HEK293 (cell line): ENCODE measurements at regions not wholly inside any gene's neighbourhood (a gene's known extent, or its start where the extent isn't known, plus 50 kb on each side); places are given as distances from the start of the nearest gene placed in this dataset.
A peak's percentile ranks its signal among the peaks of the same experiment; 100 is the strongest.

Experiments used
- OSR2 ChIP-seq: fragments of 450-650 bp; formaldehyde crosslinking; IDR thresholded peaks from 2 replicates; pipeline ENCODE4 v1.5.1; 2016; ENCODE audit warnings: missing biosample characterization, missing genetic modification characterization
- PBX3 ChIP-seq: sonication (generic); formaldehyde crosslinking; IDR thresholded peaks from 2 replicates; pipeline ENCODE4 v1.8.1; 2022; ENCODE audit warnings: mild to moderate bottlenecking, moderate library complexity, missing genetic modification reagents
- PRDM6 ChIP-seq: fragments of 450-650 bp; formaldehyde crosslinking; IDR thresholded peaks from 2 replicates; pipeline ENCODE4 v1.5.1; 2017; ENCODE audit warnings: missing biosample characterization, missing genetic modification characterization
- SALL2 ChIP-seq: fragments of 450-650 bp; formaldehyde crosslinking; IDR thresholded peaks from 2 replicates; pipeline ENCODE4 v1.5.0; 2017; ENCODE audit warnings: missing biosample characterization, mild to moderate bottlenecking, missing genetic modification characterization, borderline replicate concordance
- TF ChIP-seq, protein P1 (sequence below): fragments of 450-650 bp; formaldehyde crosslinking; IDR thresholded peaks from 2 replicates; pipeline ENCODE4 v1.5.1; 2016; ENCODE audit warnings: missing biosample characterization, missing genetic modification characterization
- TF ChIP-seq, protein P2 (sequence below): fragments of 450-650 bp; formaldehyde crosslinking; IDR thresholded peaks from 2 replicates; pipeline ENCODE4 v1.5.1; 2016; ENCODE audit warnings: missing biosample characterization, missing genetic modification characterization

GRCh38 chr11:43580735-43581369, 99.7 kb upstream of the HSD17B12 start:
- TF ChIP-seq SALL2 (tag by site-specific recombination) (no peak), OSR2 (tag by site-specific recombination) (no peak), PRDM6 (no peak), PBX3 (CRISPR knock-in tag) (no peak)
- TF ChIP-seq, protein P1, sequence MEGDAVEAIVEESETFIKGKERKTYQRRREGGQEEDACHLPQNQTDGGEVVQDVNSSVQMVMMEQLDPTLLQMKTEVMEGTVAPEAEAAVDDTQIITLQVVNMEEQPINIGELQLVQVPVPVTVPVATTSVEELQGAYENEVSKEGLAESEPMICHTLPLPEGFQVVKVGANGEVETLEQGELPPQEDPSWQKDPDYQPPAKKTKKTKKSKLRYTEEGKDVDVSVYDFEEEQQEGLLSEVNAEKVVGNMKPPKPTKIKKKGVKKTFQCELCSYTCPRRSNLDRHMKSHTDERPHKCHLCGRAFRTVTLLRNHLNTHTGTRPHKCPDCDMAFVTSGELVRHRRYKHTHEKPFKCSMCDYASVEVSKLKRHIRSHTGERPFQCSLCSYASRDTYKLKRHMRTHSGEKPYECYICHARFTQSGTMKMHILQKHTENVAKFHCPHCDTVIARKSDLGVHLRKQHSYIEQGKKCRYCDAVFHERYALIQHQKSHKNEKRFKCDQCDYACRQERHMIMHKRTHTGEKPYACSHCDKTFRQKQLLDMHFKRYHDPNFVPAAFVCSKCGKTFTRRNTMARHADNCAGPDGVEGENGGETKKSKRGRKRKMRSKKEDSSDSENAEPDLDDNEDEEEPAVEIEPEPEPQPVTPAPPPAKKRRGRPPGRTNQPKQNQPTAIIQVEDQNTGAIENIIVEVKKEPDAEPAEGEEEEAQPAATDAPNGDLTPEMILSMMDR (tag by site-specific recombination), result no peak
- TF ChIP-seq, protein P2, sequence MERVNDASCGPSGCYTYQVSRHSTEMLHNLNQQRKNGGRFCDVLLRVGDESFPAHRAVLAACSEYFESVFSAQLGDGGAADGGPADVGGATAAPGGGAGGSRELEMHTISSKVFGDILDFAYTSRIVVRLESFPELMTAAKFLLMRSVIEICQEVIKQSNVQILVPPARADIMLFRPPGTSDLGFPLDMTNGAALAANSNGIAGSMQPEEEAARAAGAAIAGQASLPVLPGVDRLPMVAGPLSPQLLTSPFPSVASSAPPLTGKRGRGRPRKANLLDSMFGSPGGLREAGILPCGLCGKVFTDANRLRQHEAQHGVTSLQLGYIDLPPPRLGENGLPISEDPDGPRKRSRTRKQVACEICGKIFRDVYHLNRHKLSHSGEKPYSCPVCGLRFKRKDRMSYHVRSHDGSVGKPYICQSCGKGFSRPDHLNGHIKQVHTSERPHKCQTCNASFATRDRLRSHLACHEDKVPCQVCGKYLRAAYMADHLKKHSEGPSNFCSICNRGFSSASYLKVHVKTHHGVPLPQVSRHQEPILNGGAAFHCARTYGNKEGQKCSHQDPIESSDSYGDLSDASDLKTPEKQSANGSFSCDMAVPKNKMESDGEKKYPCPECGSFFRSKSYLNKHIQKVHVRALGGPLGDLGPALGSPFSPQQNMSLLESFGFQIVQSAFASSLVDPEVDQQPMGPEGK, result peak; percentile 48; the same call in 1 of the 2 replicates
